Common myeloid progenitor, CD34-positive (primary cell): ENCODE measurements at regions not wholly inside any gene's neighbourhood (a gene's known extent, or its start where the extent isn't known, plus 50 kb on each side); places are given as distances from the start of the nearest gene placed in this dataset.

Experiments
- CTCF ChIA-PET: fragments of 350-600 bp; sonication (Branson Sonifier 250); formaldehyde crosslinking; loops from one replicate; lab custom pipeline; 2021; ENCODE audit warnings: antibody characterized with exemption; lab: Charles Lee
- POLR2A ChIA-PET: fragments of 350-600 bp; sonication (Branson Sonifier 250); formaldehyde crosslinking; loops from one replicate; lab custom pipeline; 2021; ENCODE audit warnings: antibody characterized with exemption; lab: Charles Lee
- DNase-seq, 3 donors: peaks; one replicate each; pipeline versions ENCODE4 v3.0.0 to v3.0.0-alpha.2; 2013
- H3K27ac ChIP-seq, 2 experiments: 1 replicate in 1 of 2; 2 replicates in 1 of 2; pipeline ENCODE4 v1.7.0; 2013; ENCODE audit warnings: inconsistent platforms in 2 of 2, low read length in 2 of 2, mild to moderate bottlenecking in 2 of 2, low read depth in 1 of 2, moderate library complexity in 1 of 2; ENCODE audit not compliant: severe bottlenecking in 2 of 2, insufficient read depth in 1 of 2, poor library complexity in 1 of 2
- H3K27me3 ChIP-seq, 5 experiments: replicated peaks in 2 of 5; 1 replicate in 3 of 5; 2 replicates in 2 of 5; pipeline versions ENCODE4 v1.6.1 to v1.7.0; 2013; ENCODE audit warnings: low read length in 4 of 5, mild to moderate bottlenecking in 2 of 5, moderate library complexity in 2 of 5, inconsistent platforms in 1 of 5; ENCODE audit not compliant: insufficient read depth in 5 of 5, control insufficient read depth in 4 of 5
- H3K36me3 ChIP-seq, 4 experiments: 1 replicate in 2 of 4; 2 replicates in 2 of 4; pipeline versions ENCODE4 v1.6.1 to v1.7.0; 2013; ENCODE audit warnings: low read length in 3 of 4, control low read depth in 1 of 4, mild to moderate bottlenecking in 1 of 4; ENCODE audit not compliant: control insufficient read depth in 4 of 4, insufficient read depth in 4 of 4
- H3K4me1 ChIP-seq, 4 experiments: 1 replicate in 3 of 4; 2 replicates in 1 of 4; pipeline versions ENCODE4 v1.6.1 to v1.7.1; 2013; ENCODE audit warnings: low read length in 3 of 4, mild to moderate bottlenecking in 3 of 4, control low read depth in 1 of 4, inconsistent platforms in 1 of 4, moderate library complexity in 1 of 4; ENCODE audit not compliant: control insufficient read depth in 4 of 4, insufficient read depth in 4 of 4; ENCODE audit errors: control extremely low read depth in 1 of 4
- H3K4me3 ChIP-seq, 7 experiments: 1 replicate in 4 of 7; 2 replicates in 3 of 7; pipeline versions ENCODE4 v1.5.1 to v1.7.0; 2013; ENCODE audit warnings: mild to moderate bottlenecking in 7 of 7, low read length in 6 of 7, moderate library complexity in 6 of 7, inconsistent platforms in 2 of 7, low read depth in 2 of 7, control low read depth in 1 of 7; ENCODE audit not compliant: insufficient read depth in 4 of 7, control insufficient read depth in 1 of 7; ENCODE audit errors: extremely low read depth in 1 of 7
- H3K9me3 ChIP-seq, 5 experiments: 1 replicate in 4 of 5; 2 replicates in 1 of 5; pipeline versions ENCODE4 v1.6.1 to v1.7.1; 2013; ENCODE audit warnings: low read length in 4 of 5, mild to moderate bottlenecking in 2 of 5, inconsistent platforms in 1 of 5, low read depth in 1 of 5, moderate library complexity in 1 of 5; ENCODE audit not compliant: control insufficient read depth in 4 of 5, insufficient read depth in 2 of 5; ENCODE audit errors: control extremely low read depth in 1 of 5
- WGBS: methylation state at CpG from one replicate; pipeline ENCODE4 v1.1.5; 2013; ENCODE audit not compliant: insufficient coverage; 5-methylcytosine and 5-hydroxymethylcytosine counted together

DNA sequence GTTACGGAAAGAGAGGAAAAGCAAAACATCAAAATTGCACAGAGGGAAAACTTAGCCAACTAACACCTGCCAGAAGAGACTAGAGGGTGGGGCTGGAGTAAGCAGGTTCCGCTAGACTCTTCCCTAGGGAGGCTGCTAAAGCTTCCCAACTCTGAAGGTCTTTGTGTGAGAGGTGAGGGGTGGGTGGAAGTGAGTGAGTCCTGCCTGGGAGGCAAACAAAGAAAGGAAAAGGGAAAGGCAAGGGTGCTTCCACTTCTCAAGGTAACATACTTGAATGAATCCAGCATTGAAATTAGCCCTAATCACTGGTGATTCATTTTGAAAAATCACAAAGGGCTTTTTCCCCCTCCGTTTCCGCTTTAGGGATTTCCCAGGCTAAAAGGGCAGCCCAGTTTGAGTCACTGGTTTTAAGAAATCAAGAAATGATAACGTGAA is 220.5 kb upstream of the ADAMTS9 start:
- no peak overlapping the region for H3K4me3 ChIP-seq
- CTCF ChIA-PET = no interaction called here
- no peaks in the 10 kb centered on the region for H3K27me3 ChIP-seq
- H3K36me3 ChIP-seq = no peaks in the 10 kb centered on the region
- 86% methylated on average over 4 of the region's 5 CpGs for WGBS
- POLR2A ChIA-PET = no interaction called here
- peaks cover 0 to 3% (median 0%) of the 10 kb centered on the region in 4 experiments for H3K4me1 ChIP-seq
- no peaks in the 10 kb centered on the region for H3K9me3 ChIP-seq
- H3K27ac ChIP-seq = no peak overlapping the region
- no peak for DNase-seq

DNA sequence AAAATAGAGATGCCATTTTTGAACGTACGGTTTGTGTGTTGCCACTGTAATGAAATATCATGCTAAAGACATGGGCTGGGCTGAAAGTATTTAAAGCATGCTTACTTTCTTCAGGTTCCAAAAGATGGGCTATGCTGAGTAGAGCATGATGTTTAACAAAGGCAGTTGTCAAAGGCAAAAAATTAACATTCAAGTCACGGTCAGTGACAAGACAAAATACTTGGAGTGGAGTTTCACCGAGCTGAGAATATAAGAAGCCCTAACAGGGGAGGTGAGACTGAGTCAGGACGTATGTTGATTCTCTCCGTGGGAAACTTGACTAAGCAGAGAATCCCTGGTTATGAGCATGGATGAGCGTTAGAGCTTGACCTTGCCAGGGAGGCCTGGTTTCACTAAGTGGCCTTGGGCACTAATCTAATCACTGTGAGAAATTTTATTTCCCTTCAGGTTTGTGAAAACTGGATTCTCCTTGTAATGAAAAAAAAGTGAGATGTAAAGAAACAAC is 218.2 kb upstream of the ADAMTS9 start:
- Histone ChIP-seq H3K4me3 (no peak overlapping the region), H3K4me1 (no peaks in the 10 kb centered on the region), H3K36me3 (no peaks in the 10 kb centered on the region), H3K9me3 (no peaks in the 10 kb centered on the region), H3K27ac (no peak overlapping the region), H3K27me3 (no peaks in the 10 kb centered on the region)
- WGBS = 95% methylated on average over 7 of the region's 7 CpGs
- DNase-seq = no peak
- ChIA-PET CTCF (no interaction called here), POLR2A (no interaction called here)

DNA sequence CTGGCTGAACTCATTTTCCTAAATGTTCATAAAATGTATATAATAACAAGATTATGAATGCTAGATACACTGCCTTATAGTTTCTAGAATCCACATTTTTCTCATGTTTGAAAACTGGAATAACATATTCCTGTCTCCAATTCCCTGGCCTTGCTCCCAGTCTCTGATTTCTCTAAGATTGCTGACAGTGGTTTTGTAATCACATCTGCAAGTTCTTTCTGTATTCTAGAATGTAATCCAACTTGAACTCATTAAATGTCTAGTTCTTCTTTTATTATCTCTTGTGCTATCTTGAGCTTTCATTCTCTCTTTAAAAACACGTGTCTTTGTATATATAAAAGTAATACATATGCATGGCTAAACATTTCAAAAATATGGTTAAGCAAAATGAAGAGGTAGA is 215.2 kb upstream of the ADAMTS9 start:
- Histone ChIP-seq H3K4me3 (no peak overlapping the region), H3K4me1 (peaks cover 0 to 4% (median 0%) of the 10 kb centered on the region in 4 experiments), H3K27me3 (no peaks in the 10 kb centered on the region), H3K36me3 (no peaks in the 10 kb centered on the region), H3K9me3 (no peaks in the 10 kb centered on the region), H3K27ac (no peak overlapping the region)
- DNase-seq = no peak
- CTCF ChIA-PET = no interaction called here
- POLR2A ChIA-PET = no interaction called here
- no CpG with 5 or more reads among the region's 1 CpG for WGBS

DNA sequence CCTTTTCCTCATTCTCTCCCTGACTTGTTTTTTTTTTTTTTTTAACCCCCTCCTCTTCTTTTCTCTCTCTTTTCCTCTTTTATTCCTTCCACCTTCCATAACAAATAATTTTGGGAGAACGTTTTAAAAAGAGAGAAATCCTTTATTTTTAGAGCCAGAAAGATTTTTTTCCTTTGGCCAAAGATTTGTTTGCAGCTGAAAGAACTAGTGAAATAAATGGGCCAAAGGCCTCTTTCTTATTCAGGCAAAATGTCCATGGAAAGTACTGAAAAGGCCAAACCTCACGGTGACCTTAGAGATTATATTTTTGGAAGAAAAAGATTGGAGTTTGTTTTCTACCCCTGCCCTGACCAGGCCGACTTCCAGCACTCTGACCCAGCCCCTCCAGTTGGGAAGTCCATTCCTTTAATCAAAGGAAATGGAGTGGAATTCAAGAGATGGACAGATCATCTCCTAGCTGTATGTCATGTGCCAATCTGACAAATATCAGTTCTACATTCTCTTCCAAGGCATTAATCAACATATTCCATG is 214.3 kb upstream of the ADAMTS9 start:
- 95% methylated on average over 2 of the region's 3 CpGs for WGBS
- ChIA-PET POLR2A (no interaction called here), CTCF (no interaction called here)
- Histone ChIP-seq H3K9me3 (peaks cover 0 to 3% (median 0%) of the 10 kb centered on the region in 5 experiments), H3K27me3 (no peaks in the 10 kb centered on the region), H3K27ac (no peak overlapping the region), H3K4me1 (peaks cover 0 to 4% (median 0%) of the 10 kb centered on the region in 4 experiments), H3K36me3 (no peaks in the 10 kb centered on the region), H3K4me3 (no peak overlapping the region)
- DNase-seq = no peak

DNA sequence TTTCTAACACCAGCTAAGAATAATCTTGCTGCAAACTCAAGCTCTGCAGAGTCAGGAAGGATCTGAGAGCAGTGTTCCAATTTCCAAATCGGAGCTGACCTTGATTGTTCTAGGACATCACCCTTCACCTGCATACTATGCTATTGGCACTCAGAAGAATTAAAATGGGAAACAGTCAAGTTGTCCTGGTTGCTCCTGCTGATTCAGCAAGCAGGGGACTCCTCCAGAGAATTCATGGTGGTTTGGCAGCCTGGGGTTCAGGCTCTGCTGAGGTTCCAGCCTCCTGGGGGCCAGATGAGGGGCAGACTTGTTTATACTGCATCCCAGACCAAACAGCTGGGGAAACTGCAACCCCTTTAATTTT is 213.7 kb upstream of the ADAMTS9 start:
- Histone ChIP-seq H3K27me3 (no peaks in the 10 kb centered on the region), H3K4me1 (peaks cover 0 to 4% (median 0%) of the 10 kb centered on the region in 4 experiments), H3K27ac (no peak overlapping the region), H3K36me3 (no peaks in the 10 kb centered on the region), H3K9me3 (peaks cover 0 to 3% (median 0%) of the 10 kb centered on the region in 5 experiments), H3K4me3 (no peak overlapping the region)
- CTCF ChIA-PET = no interaction called here
- POLR2A ChIA-PET = no interaction called here
- no peak for DNase-seq
- 83% methylated on average over 1 of the region's 1 CpG for WGBS

DNA sequence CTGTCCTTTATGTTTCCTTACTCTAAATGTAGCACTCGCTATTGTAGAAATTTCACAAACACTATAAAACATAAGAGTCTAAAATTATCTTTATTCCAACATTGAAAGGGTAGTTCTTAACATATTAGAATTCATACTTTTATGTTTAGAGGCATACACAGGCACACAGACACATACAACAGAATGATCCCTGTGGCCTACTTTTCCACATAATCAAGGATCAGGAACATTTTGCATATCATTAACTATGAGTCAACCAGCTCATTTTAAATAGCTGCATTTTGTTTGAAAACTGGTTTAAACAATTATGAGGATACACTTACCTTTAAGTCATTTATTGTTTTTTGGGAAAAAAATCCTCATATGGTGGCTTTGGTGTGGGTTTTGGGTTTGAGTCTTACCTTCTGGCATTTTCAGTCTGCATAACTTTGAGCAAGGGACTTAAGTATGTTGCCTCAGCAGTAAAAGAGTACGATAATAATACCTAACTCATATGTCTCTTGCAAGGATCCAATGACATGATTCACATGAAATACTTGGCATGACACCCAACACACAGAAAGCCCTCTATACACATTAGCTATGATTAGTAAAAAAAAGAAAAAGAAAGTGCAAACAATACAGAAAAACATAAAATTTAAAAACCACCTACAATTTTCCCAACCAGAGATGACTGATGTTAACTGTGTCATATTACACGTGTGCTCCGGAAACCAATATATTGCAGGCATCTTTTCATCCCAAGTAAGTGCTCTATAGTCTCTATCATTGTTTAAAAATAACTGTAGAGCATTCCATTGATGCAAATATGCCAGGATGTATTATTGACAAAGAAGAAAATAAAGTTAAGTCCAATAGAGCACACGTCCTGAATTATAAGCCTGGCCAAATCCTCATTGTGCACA is 213.1 kb upstream of the ADAMTS9 start:
- Histone ChIP-seq H3K9me3 (peaks cover 0 to 3% (median 0%) of the 10 kb centered on the region in 5 experiments), H3K27me3 (no peaks in the 10 kb centered on the region), H3K27ac (no peak overlapping the region), H3K4me1 (peaks cover 0 to 4% (median 0%) of the 10 kb centered on the region in 4 experiments), H3K4me3 (no peak overlapping the region), H3K36me3 (no peaks in the 10 kb centered on the region)
- DNase-seq = no peak
- CTCF ChIA-PET = no interaction called here
- WGBS = no CpG with 5 or more reads among the region's 5 CpGs
- POLR2A ChIA-PET = no interaction called here

DNA sequence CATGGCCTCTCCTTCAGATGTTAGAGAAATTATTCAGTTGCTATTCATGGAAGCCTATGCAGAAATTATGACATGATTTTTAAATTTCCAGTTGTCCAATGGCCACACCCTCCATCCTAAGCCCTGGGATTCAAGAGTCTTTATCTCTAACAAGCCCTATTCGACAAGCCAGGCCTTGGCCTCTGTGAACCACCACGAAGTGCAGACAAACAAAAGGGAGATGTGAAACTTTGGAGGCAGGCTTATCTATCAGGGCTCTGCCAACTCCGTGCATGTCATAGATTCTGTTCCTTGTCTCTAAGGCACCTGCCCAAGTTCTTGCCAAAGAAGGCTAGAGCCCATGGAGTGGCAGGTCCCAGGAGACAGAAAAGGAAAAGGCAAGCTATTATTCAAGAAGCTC is 212.4 kb upstream of the ADAMTS9 start:
- Histone ChIP-seq H3K36me3 (no peaks in the 10 kb centered on the region), H3K27ac (no peak overlapping the region), H3K4me1 (peaks cover 0 to 4% (median 0%) of the 10 kb centered on the region in 4 experiments), H3K4me3 (no peak overlapping the region), H3K27me3 (no peaks in the 10 kb centered on the region), H3K9me3 (peaks cover 0 to 3% (median 0%) of the 10 kb centered on the region in 5 experiments)
- ChIA-PET POLR2A (no interaction called here), CTCF (no interaction called here)
- WGBS = 100% methylated on average over 3 of the region's 3 CpGs
- DNase-seq = no peak
